ENCODE measurements at regions not wholly inside any gene's neighbourhood (a gene's known extent, or its start where the extent isn't known, plus 50 kb on each side); places are given as distances from the start of the nearest gene placed in this dataset.

DNA sequence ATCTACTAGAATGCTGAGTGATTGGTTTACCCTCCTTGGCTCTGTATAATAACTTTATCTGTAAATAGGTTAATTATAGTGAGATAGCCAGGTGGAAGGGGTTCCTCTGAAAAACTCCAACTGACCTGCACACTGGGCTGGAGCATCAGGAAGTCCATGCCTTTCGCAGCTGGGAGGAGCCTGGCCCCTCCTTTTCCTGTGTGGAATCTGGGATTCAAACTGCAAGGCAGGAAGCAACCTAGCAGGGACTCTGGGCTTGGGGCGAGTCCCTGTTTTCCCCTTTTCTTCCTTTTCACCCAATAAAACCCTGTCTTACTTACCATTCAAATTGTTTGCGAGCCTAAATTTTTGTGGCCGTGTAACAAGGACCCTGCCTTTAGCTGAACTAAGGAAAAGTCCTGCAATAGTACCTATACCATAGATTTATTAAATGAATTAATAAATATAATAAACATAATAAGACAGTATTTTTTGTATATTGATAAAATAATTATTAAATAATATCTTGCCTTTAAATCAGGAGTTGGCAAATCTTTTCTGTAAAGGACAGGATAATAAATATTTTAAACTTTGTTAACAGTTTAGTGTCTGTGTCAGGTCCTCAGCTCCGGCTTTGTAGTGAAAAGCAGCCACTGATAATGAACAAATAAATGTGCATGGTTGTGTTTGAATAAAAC is 406.2 kb upstream of the MMS22L start:
- H3K27ac Mint-ChIP-seq (ENCODE audit: unreplicated experiment) = no peak overlapping the region
- H4K20me1 ChIP-seq (ENCODE audit: insufficient read depth, low read length) = no peaks in the 10 kb centered on the region
- H3K4me3 ChIP-seq (ENCODE audit: insufficient read depth, low read depth, low read length) = no peak overlapping the region
- no peaks in the 10 kb centered on the region for H3K4me1 ChIP-seq (ENCODE audit: insufficient read depth, low read length)
- no peak overlapping the region for H3K4me2 ChIP-seq (ENCODE audit: low read length)
- FAIRE-seq = no peak
- H3K36me3 Mint-ChIP-seq (ENCODE audit: low read depth, unreplicated experiment) = no peaks in the 10 kb centered on the region
- H3K4me3 Mint-ChIP-seq (ENCODE audit: unreplicated experiment) = no peak overlapping the region
- peaks cover 3% of the 10 kb centered on the region for H3K4me1 Mint-ChIP-seq (ENCODE audit: low read depth, unreplicated experiment)
- H3K9me3 Mint-ChIP-seq (ENCODE audit: unreplicated experiment) = no peaks in the 10 kb centered on the region
- H3K27me3 Mint-ChIP-seq (ENCODE audit: low read depth, unreplicated experiment) = no peaks in the 10 kb centered on the region
- H3K36me3 ChIP-seq (ENCODE audit: insufficient read depth, low read length) = no peaks in the 10 kb centered on the region
- no peaks in the 10 kb centered on the region for H3K79me2 ChIP-seq (ENCODE audit: insufficient read depth, low read length)
- no peaks in the 10 kb centered on the region for H3K9me3 ChIP-seq (ENCODE audit: insufficient read depth, low read depth, low read length)
- no peaks in the 10 kb centered on the region for H3K27me3 ChIP-seq (ENCODE audit: insufficient read depth, low read length)
- no peak overlapping the region for H3K27ac ChIP-seq (ENCODE audit: low read depth, low read length)
- H2AFZ ChIP-seq (ENCODE audit: low read depth, low read length) = no peak overlapping the region
- TF ChIP-seq EZH2 (IDR thresholded peaks at IDR 0.05; ENCODE audit: insufficient read depth, low read length) (no peak), CTCF (IDR thresholded peaks at IDR 0.05; ENCODE audit: insufficient read depth, low read depth, low read length) (no peak)
- no peak overlapping the region for H3K9ac ChIP-seq (ENCODE audit: low read length)
- no peak for DNase-seq (ENCODE audit: low read depth)

DNA sequence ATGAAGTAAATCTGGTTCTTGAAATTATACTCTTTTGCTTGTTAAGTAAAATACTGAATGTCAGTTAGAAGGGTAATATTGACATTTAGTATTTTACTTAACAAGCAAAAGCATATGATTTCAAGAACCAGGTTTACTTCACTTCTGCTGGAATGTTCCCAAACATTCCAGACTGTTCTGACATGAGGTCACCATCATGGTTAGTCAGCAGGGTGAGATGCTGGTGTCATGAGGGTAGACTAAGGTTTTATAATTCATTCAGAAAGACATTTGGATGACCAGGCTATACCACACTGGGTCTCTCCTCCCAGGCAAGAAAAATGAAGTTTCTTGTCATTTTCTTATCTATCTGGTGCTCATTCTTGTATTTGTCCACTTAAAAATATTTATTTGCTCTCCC is 414.4 kb upstream of the MMS22L start:
- H2AFZ ChIP-seq (ENCODE audit: low read depth, low read length) = no peak overlapping the region
- no peak overlapping the region for H3K27ac ChIP-seq (ENCODE audit: low read depth, low read length)
- TF ChIP-seq EZH2 (IDR thresholded peaks at IDR 0.05; ENCODE audit: insufficient read depth, low read length) (no peak), CTCF (IDR thresholded peaks at IDR 0.05; ENCODE audit: insufficient read depth, low read depth, low read length) (no peak)
- peaks cover 9% of the 10 kb centered on the region for H3K4me1 Mint-ChIP-seq (ENCODE audit: low read depth, unreplicated experiment)
- no peaks in the 10 kb centered on the region for H3K27me3 ChIP-seq (ENCODE audit: insufficient read depth, low read length)
- H3K9me3 Mint-ChIP-seq (ENCODE audit: unreplicated experiment) = no peaks in the 10 kb centered on the region
- FAIRE-seq = peak; percentile 70
- H3K4me1 ChIP-seq (ENCODE audit: insufficient read depth, low read length) = peaks cover 6% of the 10 kb centered on the region
- H3K9me3 ChIP-seq (ENCODE audit: insufficient read depth, low read depth, low read length) = no peaks in the 10 kb centered on the region
- H3K4me2 ChIP-seq (ENCODE audit: low read length) = no peak overlapping the region
- H3K79me2 ChIP-seq (ENCODE audit: insufficient read depth, low read length) = no peaks in the 10 kb centered on the region
- no peaks in the 10 kb centered on the region for H3K36me3 Mint-ChIP-seq (ENCODE audit: low read depth, unreplicated experiment)
- no peak overlapping the region for H3K4me3 ChIP-seq (ENCODE audit: insufficient read depth, low read depth, low read length)
- no peaks in the 10 kb centered on the region for H4K20me1 ChIP-seq (ENCODE audit: insufficient read depth, low read length)
- H3K36me3 ChIP-seq (ENCODE audit: insufficient read depth, low read length) = no peaks in the 10 kb centered on the region
- H3K27me3 Mint-ChIP-seq (ENCODE audit: low read depth, unreplicated experiment) = no peaks in the 10 kb centered on the region
- H3K27ac Mint-ChIP-seq (ENCODE audit: unreplicated experiment) = peak overlapping the region; percentile 91
- no peak overlapping the region for H3K4me3 Mint-ChIP-seq (ENCODE audit: unreplicated experiment)
- DNase-seq (ENCODE audit: low read depth) = peak; percentile 76
- no peak overlapping the region for H3K9ac ChIP-seq (ENCODE audit: low read length)

DNA sequence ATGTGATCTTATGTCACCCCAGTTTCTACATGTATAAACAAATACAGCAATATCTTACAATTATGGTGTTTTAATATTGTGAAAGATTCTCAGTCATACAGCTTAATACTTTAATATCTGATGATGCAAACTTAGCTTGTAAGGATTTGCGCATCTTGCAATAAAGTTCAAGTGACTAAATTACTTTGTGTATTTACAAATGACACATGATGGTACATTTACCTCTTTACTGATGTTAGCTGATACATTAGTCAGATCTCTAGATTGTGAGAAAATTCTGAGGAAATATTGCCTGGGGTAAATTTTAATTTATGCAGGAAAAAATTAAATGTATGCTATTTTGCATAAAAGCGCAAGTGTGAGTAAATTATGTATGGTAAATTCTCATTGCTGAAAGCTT is 418.8 kb upstream of the MMS22L start:
- no peak for DNase-seq (ENCODE audit: low read depth)
- H3K27ac ChIP-seq (ENCODE audit: low read depth, low read length) = no peak overlapping the region
- no peak for FAIRE-seq
- no peak overlapping the region for H3K9ac ChIP-seq (ENCODE audit: low read length)
- H3K4me1 ChIP-seq (ENCODE audit: insufficient read depth, low read length) = peaks cover 6% of the 10 kb centered on the region
- H3K27ac Mint-ChIP-seq (ENCODE audit: unreplicated experiment) = no peak overlapping the region
- H4K20me1 ChIP-seq (ENCODE audit: insufficient read depth, low read length) = no peaks in the 10 kb centered on the region
- H3K36me3 ChIP-seq (ENCODE audit: insufficient read depth, low read length) = no peaks in the 10 kb centered on the region
- no peaks in the 10 kb centered on the region for H3K79me2 ChIP-seq (ENCODE audit: insufficient read depth, low read length)
- no peaks in the 10 kb centered on the region for H3K36me3 Mint-ChIP-seq (ENCODE audit: low read depth, unreplicated experiment)
- no peaks in the 10 kb centered on the region for H3K27me3 Mint-ChIP-seq (ENCODE audit: low read depth, unreplicated experiment)
- H3K9me3 ChIP-seq (ENCODE audit: insufficient read depth, low read depth, low read length) = no peaks in the 10 kb centered on the region
- H3K4me1 Mint-ChIP-seq (ENCODE audit: low read depth, unreplicated experiment) = peaks cover 9% of the 10 kb centered on the region
- no peak overlapping the region for H3K4me3 Mint-ChIP-seq (ENCODE audit: unreplicated experiment)
- no peak overlapping the region for H3K4me2 ChIP-seq (ENCODE audit: low read length)
- TF ChIP-seq EZH2 (IDR thresholded peaks at IDR 0.05; ENCODE audit: insufficient read depth, low read length) = no peak
- TF ChIP-seq CTCF (IDR thresholded peaks at IDR 0.05; ENCODE audit: insufficient read depth, low read depth, low read length) = no peak
- no peaks in the 10 kb centered on the region for H3K27me3 ChIP-seq (ENCODE audit: insufficient read depth, low read length)
- H3K4me3 ChIP-seq (ENCODE audit: insufficient read depth, low read depth, low read length) = no peak overlapping the region
- H3K9me3 Mint-ChIP-seq (ENCODE audit: unreplicated experiment) = no peaks in the 10 kb centered on the region
- no peak overlapping the region for H2AFZ ChIP-seq (ENCODE audit: low read depth, low read length)
